HCT116 (cell line): ENCODE measurements at regions not wholly inside any gene's neighbourhood (a gene's known extent, or its start where the extent isn't known, plus 50 kb on each side); places are given as distances from the start of the nearest gene placed in this dataset.

ENCODE experiments used
- ATAC-seq: fragments of 200-7000 bp; cut with Tn5 transposase; 2 replicates; pipeline ENCODE4 v1.9.1; 2020; ENCODE audit warnings: mild to moderate bottlenecking, moderate library complexity
- BruUV-seq: library from RNA; stranded (reverse); fragments of 400-500 nt; replicated peaks from 2 replicates; lab custom pipeline; 2021; lab: Mats Ljungman, UMichigan
- CTCF ChIA-PET: fragments of 300-600 bp; sonication (Branson Sonifier 250); formaldehyde crosslinking; loops from one replicate; lab custom pipeline; 2021; ENCODE audit warnings: antibody characterized with exemption; lab: Charles Lee
- POLR2A ChIA-PET: fragments of 300-600, 350-600 bp; sonication (Branson Sonifier 250); formaldehyde crosslinking; loops from one replicate; lab custom pipeline; 2021; ENCODE audit warnings: antibody characterized with exemption; lab: Charles Lee
- RAD21 ChIA-PET, 2 experiments: fragments of 300-600 bp; sonication (Branson Sonifier 250); formaldehyde crosslinking; loops; one replicate each; lab custom pipeline; 2023; ENCODE audit warnings: low total read pairs in 2 of 2; ENCODE audit not compliant: uncharacterized antibody in 2 of 2, unreplicated experiment in 2 of 2, low non-redundant PET in 1 of 2; lab: Charles Lee
- DNase-seq: peaks from one replicate; pipeline ENCODE4 v3.0.0-alpha.2; 2010; ENCODE audit warnings: low read depth, low spot score
- H2AFZ ChIP-seq: fragments of 200-600 bp; shearing (Covaris generic), sonication (generic); 2 replicates; pipeline ENCODE4 v1.6.1; 2017; ENCODE audit warnings: low read depth, mixed run types, mixed read lengths, antibody characterized with exemption, low read length; ENCODE audit not compliant: poor library complexity, severe bottlenecking
- H3K27ac ChIP-seq: 2 replicates; pipeline ENCODE4 v1.5.1; 2012; ENCODE audit warnings: low read depth, low read length
- H3K27me3 ChIP-seq: fragments of 200-600 bp; sonication (generic); 2 replicates; pipeline ENCODE4 v1.6.1; 2016; ENCODE audit warnings: mixed run types, low read length, mixed read lengths; ENCODE audit not compliant: insufficient read depth
- H3K36me3 ChIP-seq, 2 experiments: fragments of 200-500 bp in 1 of 2; fragments of 200-600 bp in 1 of 2; sonication (Bioruptor generic) in 1 of 2; sonication (generic) in 1 of 2; 2 replicates each; pipeline versions ENCODE4 v1.5.1 to v1.6.1; 2014 to 2016; ENCODE audit warnings: low read length in 2 of 2, inconsistent platforms in 1 of 2, mixed read lengths in 1 of 2, mixed run types in 1 of 2; ENCODE audit not compliant: insufficient read depth in 2 of 2, control insufficient read depth in 1 of 2
- H3K4me1 ChIP-seq, 2 experiments: fragments of 200-600 bp in 1 of 2; sonication (generic) in 1 of 2; 2 replicates each; pipeline versions ENCODE4 v1.5.1 to v1.6.1; 2012 to 2017; ENCODE audit warnings: low read length in 2 of 2, inconsistent platforms in 1 of 2, mild to moderate bottlenecking in 1 of 2, mixed read lengths in 1 of 2, mixed run types in 1 of 2, moderate library complexity in 1 of 2; ENCODE audit not compliant: insufficient read depth in 2 of 2, control insufficient read depth in 1 of 2
- H3K4me2 ChIP-seq: fragments of 200-600 bp; sonication (generic); 2 replicates; pipeline ENCODE4 v1.6.1; 2017; ENCODE audit warnings: mixed run types, low read length, mixed read lengths
- H3K4me3 ChIP-seq, 2 experiments: fragments of 200-600 bp in 1 of 2; sonication (generic) in 1 of 2; replicated peaks in 1 of 2; 2 replicates each; pipeline ENCODE4 v1.5.1; 2011 to 2016; ENCODE audit warnings: low read length in 2 of 2, control low read depth in 1 of 2, low read depth in 1 of 2, mild to moderate bottlenecking in 1 of 2, mixed read lengths in 1 of 2, mixed run types in 1 of 2
- H3K79me2 ChIP-seq: fragments of 200-600 bp; sonication (generic); 2 replicates; pipeline ENCODE4 v1.6.1; 2017; ENCODE audit warnings: mild to moderate bottlenecking, mixed run types, low read length, moderate library complexity, mixed read lengths; ENCODE audit not compliant: insufficient read depth
- H3K9ac ChIP-seq: fragments of 200-600 bp; sonication (generic); 2 replicates; pipeline ENCODE4 v1.6.1; 2016; ENCODE audit warnings: low read length, mixed read lengths
- H3K9me2 ChIP-seq: fragments of 200-600 bp; sonication (generic), shearing (Covaris generic); 2 replicates; pipeline ENCODE4 v1.6.1; 2017; ENCODE audit warnings: mixed run types, mild to moderate bottlenecking, moderate library complexity; ENCODE audit not compliant: insufficient read depth
- H3K9me3 ChIP-seq, 2 experiments: fragments of 200-500 bp in 1 of 2; fragments of 200-600 bp in 1 of 2; sonication (Bioruptor generic) in 1 of 2; sonication (generic) in 1 of 2; 2 replicates each; pipeline ENCODE4 v1.6.1; 2014 to 2017; ENCODE audit warnings: low read length in 2 of 2, mixed read lengths in 2 of 2, inconsistent platforms in 1 of 2, low read depth in 1 of 2, mild to moderate bottlenecking in 1 of 2, mixed run types in 1 of 2, moderate library complexity in 1 of 2; ENCODE audit not compliant: control insufficient read depth in 1 of 2, insufficient read depth in 1 of 2
- H4K20me1 ChIP-seq: fragments of 200-600 bp; sonication (generic), shearing (Covaris generic); 2 replicates; pipeline ENCODE4 v1.6.1; 2017; ENCODE audit warnings: mixed run types, mild to moderate bottlenecking, moderate library complexity; ENCODE audit not compliant: insufficient read depth
- ATF3 ChIP-seq: IDR thresholded peaks from 2 replicates; pipeline ENCODE4 v1.6.1; 2012
- CBX3 ChIP-seq: IDR thresholded peaks from 2 replicates; pipeline ENCODE4 v1.6.1; 2012; ENCODE audit warnings: low read depth
- CEBPB ChIP-seq: IDR thresholded peaks from 2 replicates; pipeline ENCODE4 v1.6.1; 2012; ENCODE audit warnings: low read depth
- EGR1 ChIP-seq: IDR thresholded peaks from 2 replicates; pipeline ENCODE4 v1.6.1; 2012; ENCODE audit warnings: low read depth
- ELF1 ChIP-seq: IDR thresholded peaks from 2 replicates; pipeline ENCODE4 v1.6.1; 2012; ENCODE audit warnings: low read depth, borderline replicate concordance
- EZH2phosphoT487 ChIP-seq: fragments of 200-600 bp; IDR thresholded peaks from 2 replicates; pipeline ENCODE4 v1.6.1; 2018; ENCODE audit warnings: antibody characterized with exemption, borderline replicate concordance
- FOSL1 ChIP-seq: IDR thresholded peaks from 2 replicates; pipeline ENCODE4 v1.6.1; 2012; ENCODE audit warnings: low read depth
- MAX ChIP-seq: IDR thresholded peaks from 2 replicates; pipeline ENCODE4 v1.6.1; 2012
- POLR2A ChIP-seq: IDR thresholded peaks from 2 replicates; pipeline ENCODE4 v1.7.0; 2011; ENCODE audit warnings: borderline replicate concordance; ENCODE audit not compliant: insufficient read depth, insufficient read length; ENCODE audit errors: extremely low read depth
- POLR2AphosphoS5 ChIP-seq: IDR thresholded peaks from 2 replicates; pipeline ENCODE4 v1.6.1; 2011; ENCODE audit warnings: mild to moderate bottlenecking, low read depth, low read length, moderate library complexity
- RAD21 ChIP-seq: IDR thresholded peaks from 2 replicates; pipeline ENCODE4 v1.6.1; 2012; ENCODE audit warnings: low read depth, mild to moderate bottlenecking
- REST ChIP-seq: IDR thresholded peaks from 2 replicates; pipeline ENCODE4 v1.6.1; 2012; ENCODE audit warnings: low read depth
- SIN3A ChIP-seq: IDR thresholded peaks from 2 replicates; pipeline ENCODE4 v1.6.1; 2012; ENCODE audit warnings: low read depth
- SRF ChIP-seq: IDR thresholded peaks from 2 replicates; pipeline ENCODE4 v1.6.1; 2012; ENCODE audit warnings: low read depth
- TCF7L2 ChIP-seq: IDR thresholded peaks from 2 replicates; pipeline ENCODE4 v1.7.0; 2011; ENCODE audit warnings: borderline replicate concordance, inconsistent platforms; ENCODE audit not compliant: insufficient read depth, insufficient read length; ENCODE audit errors: extremely low read depth
- YY1 ChIP-seq: IDR thresholded peaks from 2 replicates; pipeline ENCODE4 v1.6.1; 2011; ENCODE audit warnings: low read length, low read depth, moderate library complexity, mild to moderate bottlenecking; ENCODE audit not compliant: insufficient replicate concordance; ENCODE audit errors: extremely low read depth
- ZFX ChIP-seq: fragments of 450-650 bp; IDR thresholded peaks from 2 replicates; pipeline ENCODE4 v1.6.1; 2017
- intact Hi-C: fragments of 100-400 bp; cut with micrococcal nuclease; formaldehyde crosslinking; loops from 2 replicates; pipeline ENCODE4 v1.10.0; 2022

GRCh38 chr7:52838981-52839411 lies 196.4 kb upstream of the POM121L12 start:
- ATAC-seq: no peak
- POLR2A ChIA-PET: no interaction called here
- Histone ChIP-seq H3K9me2 (no peaks in the 10 kb centered on the region), H3K4me2 (no peak overlapping the region), H2AFZ (no peak overlapping the region), H3K9me3 (peaks cover 14 to 22% of the 10 kb centered on the region in 2 experiments; a peak in 2 of 4 replicates), H3K9ac (no peak overlapping the region), H4K20me1 (no peaks in the 10 kb centered on the region), H3K27ac (no peak overlapping the region), H3K4me3 (no peak overlapping the region), H3K36me3 (no peaks in the 10 kb centered on the region), H3K27me3 (no peaks in the 10 kb centered on the region), H3K4me1 (no peaks in the 10 kb centered on the region), H3K79me2 (no peaks in the 10 kb centered on the region)
- BruUV-seq: no TSS peak
- TF ChIP-seq POLR2AphosphoS5 (no peak), REST (no peak), EGR1 (no peak), MAX (no peak), CBX3 (no peak), RAD21 (no peak), FOSL1 (no peak), POLR2A (no peak), ELF1 (no peak), EZH2phosphoT487 (no peak), SIN3A (no peak), ZFX (no peak), YY1 (no peak), CEBPB (no peak), SRF (no peak), ATF3 (no peak), TCF7L2 (no peak)
- no peak for DNase-seq
- CTCF ChIA-PET: no interaction called here
- intact Hi-C loops: no loop called here
- RAD21 ChIA-PET: no interaction called here
